NCI-H524 (cell line): ENCODE measurements at regions not wholly inside any gene's neighbourhood (a gene's known extent, or its start where the extent isn't known, plus 50 kb on each side); places are given as distances from the start of the nearest gene placed in this dataset.

ENCODE experiments used
- DNase-seq, 2 experiments: peaks; one replicate each; lab custom pipeline; 2025; lab: John Stamatoyannopoulos, UW

DNA sequence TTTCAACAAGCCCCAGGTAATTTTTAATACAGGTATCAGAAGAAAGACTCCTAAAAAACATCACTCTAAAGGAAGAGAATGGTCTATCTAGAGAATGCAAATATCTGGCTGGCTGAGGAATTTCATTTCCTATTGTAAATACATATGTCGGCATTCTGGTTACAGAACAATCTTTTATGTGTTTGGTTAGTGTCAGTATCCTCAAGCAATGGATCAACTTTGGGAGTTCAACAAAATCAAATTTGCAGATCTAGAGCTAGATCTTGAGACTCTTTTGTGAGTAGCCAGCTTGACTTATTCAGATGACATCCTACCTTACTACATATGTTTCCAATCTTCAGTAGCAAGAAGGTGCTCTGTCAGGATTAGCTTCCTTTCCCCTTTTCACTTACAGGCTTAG lies 145.1 kb downstream of the BTC start:
- no peak for DNase-seq

DNA sequence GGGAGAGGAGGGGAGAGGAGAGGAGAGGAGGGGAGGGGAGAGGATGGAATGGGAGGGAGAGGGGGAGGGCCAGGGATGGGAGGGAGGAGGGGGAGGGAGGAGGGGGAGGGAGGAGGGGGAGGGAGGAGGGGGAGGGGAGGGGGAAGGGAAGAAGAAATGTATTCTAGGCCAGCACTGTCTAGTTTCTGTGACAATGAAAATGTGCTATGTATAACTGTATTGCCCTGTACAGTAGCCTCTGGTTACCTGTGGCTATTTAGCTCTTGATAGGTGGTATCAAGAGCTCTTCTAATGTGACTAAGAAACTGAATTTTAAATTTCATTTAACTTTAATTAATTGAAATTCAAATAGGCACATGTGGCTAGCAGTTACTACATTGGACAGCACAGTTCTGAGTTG lies 143.1 kb downstream of the BTC start:
- DNase-seq, result no peak

DNA sequence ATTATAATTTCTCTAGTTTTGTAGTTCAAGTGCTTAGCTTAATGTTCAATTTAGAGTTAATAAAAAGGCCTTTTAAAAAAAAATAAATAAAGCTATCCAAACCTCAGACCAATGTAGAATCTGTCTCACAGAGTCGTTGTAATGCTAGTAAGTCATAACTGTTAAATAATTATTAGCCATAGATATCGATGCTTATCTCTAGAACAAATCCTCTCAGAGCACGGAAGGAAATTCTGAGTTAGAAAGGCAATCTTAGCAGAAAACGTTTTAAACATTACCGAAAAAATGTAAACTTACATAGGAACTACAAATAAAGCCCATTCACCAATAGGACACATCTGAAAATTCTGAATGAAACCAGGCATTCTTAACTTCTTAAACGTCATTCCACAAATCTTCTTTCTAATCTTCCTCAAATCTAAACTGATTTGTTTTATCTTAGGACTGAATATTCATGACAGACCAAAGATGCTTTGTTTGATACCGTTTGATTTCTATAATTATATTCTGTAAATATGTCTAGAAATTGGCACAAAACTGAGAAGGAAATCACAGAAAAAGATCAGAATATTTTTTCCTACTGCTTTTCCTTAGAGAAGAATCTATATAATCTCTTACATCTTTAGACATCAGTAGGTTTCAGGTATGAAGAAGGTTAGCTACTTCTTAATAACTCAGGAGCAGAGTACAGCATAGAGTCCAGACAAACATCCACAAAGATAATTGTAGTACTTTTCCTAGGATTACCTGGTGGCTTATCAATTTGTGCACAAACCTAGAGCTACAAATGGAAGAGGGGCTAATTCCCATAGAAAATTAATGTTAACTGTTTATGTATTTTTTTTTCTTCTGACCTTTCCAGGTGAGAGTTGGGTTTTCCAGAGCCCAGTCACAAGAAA lies 140.7 kb downstream of the BTC start:
- no peak for DNase-seq

DNA sequence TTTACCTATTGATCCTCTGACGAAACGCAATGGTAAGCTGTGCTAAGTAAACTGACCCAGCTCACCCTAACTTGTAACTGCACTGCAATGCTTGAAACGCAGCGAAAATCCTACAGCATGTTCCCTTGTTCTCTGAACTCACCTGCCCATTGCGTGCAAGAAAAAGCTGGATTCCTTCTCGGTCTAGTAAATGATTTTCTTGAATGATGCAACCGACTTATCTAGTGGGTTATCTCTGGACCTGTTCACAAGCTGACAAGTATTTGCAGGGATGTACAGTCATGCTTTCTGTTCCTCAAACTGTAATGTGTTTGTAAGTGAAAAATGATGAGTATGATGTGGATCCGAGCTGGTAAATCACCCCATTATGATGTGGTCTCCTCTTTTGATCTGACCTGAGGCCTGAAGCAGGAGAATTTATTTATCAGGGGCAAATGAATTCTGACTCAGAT lies 140.1 kb downstream of the BTC start:
- DNase-seq, result no peak

- DNase-seq, result no peak
Measured at GRCh38 chr4:74656596-74656995, 137.7 kb downstream of the BTC start.

DNA sequence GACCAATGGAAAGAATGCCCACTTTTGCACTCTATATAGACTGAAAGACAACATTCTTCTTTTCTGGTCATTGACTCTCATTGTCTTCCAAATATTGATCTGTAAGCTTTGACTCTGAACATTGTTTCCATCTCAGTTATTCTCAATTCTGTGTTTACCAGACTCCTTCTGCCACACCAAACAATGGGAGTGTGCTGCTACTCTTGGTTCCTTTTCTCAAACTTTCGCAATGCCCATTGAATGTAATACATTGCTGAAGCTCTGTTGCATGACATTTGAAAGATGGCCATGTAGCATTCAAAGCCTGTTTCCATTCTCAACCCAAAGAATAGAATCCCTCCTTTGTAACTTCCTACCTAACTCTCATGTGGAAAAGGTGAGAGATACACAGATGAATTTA lies 136.2 kb downstream of the BTC start:
- no peak for DNase-seq

DNA sequence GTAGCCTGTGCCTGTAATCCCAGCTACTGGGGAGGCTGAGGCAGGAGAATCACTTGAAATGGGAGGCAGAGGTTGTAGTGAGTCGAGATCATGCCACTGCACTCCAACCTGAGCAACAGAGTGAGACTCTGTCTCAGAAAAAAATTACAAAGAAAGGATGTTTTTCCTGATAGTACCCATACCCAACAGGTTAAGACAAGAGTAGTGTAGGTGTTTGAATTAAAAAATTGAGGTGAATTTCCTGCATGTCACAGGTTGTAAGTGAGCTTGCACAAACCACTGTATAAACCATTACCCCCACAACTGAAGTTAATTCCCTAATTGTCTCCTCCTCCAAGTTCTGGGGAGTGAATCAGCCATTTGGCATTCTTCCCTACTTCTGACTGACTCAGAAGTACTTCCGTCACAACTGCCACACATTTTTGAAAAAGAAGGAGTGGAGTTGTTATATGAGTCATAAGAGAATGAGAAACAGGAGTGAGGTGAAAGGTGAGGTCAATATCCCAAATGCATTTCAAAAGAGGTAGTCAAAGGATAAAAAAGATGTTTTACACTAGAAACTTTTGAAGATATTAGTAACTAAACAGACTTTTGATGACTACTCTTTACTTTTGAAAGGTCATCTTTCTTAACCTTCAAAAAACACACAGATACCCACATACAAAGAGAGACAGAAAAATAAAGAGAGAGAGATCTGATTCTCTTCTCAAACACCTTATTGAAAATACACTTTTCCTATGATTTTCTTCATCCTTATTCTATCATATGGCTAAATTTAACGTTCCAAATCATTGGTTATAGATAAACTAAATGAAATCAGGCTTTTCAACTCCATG lies 134.5 kb downstream of the BTC start:
- no peak for DNase-seq

- no peak for DNase-seq
Measured at GRCh38 chr4:74660866-74661265, 133.5 kb downstream of the BTC start.

- no peak for DNase-seq
Measured at GRCh38 chr4:74661427-74662201, 132.7 kb downstream of the BTC start.

DNA sequence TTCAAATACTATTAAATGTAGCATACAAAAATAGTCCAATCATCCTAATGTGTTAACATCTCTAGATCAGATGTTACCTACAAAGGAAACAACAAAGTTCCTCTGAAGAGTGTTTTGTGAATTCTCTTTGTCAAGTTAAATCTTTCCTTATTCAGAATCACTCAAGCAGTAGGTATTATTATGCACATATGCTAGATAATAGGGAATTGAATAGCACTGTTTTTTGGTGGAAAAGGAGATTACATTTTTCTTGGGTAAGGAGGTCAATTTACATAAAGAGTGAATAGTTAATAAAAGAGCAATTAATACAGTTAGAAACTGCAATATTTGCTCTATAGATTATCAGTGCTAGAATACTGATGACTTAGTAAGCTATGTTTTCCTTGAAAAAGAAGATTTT lies 130.7 kb downstream of the BTC start:
- DNase-seq, result no peak

- DNase-seq, result no peak
Measured at GRCh38 chr4:74665346-74665745, 129.0 kb downstream of the BTC start.

DNA sequence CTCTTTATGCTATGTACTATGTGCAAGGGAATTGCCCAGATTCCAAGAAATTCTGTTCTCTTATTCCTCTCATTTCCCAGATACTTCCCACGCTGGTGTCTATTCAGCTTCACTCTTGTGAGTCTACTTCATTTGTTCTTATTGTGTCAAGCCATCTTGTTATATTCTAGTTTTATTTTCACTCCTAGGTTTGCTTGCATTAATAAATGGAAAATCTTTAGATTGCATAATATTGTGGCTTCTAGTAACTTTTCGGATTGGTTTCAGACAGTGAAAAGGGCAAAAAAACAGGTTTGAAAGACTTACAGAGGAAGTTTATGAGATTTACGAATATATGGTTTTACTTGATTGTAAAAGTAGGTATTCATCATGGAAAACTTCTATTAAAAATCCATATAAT lies 128.4 kb downstream of the BTC start:
- DNase-seq, result no peak

DNA sequence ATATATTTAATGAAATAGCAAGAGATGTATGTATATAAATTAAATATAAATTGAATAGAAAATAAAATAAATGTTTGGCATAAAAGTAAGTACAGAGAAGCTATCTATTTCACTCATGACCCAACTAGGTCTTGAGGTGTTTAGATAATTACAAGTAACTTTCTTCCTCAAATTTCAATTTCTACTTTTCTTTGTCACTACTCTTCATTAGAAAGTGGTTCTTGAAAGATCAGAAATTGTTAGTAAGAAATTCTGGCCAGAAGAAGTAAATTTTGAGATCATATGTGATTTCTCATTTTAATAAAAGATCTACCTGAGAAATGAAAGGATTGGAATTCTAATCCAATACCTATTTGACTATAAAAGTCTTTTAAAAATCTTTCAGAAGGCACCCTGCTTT lies 126.9 kb downstream of the BTC start:
- DNase-seq, result no peak

- DNase-seq, result no peak
Measured at GRCh38 chr4:74667944-74668343, 126.4 kb downstream of the BTC start.

- no peak for DNase-seq
Measured at GRCh38 chr4:74669702-74670101, 124.6 kb downstream of the BTC start.

DNA sequence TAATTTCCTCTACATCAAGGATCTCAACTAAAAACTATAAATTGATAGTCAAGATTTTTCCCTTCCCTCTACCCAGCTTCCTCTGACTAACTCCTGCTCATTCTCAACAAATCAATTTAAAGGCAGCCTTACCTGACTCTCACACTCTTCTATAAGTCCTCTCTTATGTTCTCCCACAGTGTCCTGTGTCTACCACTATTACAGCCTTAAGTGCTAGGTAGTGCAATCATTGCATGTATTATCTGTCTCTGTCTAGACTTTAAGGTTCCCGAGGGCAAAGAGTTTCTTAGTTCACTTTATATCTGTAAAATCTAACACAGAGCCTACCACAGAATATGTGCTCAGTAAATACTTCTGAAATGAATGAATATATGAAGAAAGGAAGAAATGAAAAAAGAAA lies 123.7 kb downstream of the BTC start:
- DNase-seq, result no peak

DNA sequence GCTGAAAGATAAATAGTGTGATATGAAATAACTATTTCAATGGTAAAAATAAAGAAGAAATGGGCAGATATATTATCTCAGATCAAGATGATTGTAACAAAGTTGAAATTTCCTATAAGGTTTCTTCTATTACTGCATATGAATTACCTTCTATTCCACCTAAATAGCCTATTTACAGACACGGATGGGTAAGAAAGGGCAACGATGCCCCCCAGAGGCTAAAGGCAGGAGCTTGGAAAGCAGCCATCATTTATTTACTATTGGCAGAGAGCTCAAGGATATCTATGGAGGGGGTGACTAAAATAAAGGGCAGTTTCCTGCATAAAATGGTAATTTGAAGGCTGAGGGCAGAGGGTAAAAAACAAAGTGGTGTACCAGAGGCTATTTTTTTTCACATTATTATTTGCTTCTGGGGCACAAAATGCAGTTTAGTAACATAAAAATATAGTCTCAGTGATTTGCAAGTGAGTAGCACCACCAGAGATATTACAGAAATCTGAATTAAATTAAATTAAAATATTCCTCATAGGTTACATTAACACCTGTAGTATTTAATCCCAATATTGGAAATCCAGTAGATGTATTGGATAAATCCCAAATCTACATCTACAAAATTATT lies 123.1 kb downstream of the BTC start:
- DNase-seq, result peak; percentile 11 to 42

DNA sequence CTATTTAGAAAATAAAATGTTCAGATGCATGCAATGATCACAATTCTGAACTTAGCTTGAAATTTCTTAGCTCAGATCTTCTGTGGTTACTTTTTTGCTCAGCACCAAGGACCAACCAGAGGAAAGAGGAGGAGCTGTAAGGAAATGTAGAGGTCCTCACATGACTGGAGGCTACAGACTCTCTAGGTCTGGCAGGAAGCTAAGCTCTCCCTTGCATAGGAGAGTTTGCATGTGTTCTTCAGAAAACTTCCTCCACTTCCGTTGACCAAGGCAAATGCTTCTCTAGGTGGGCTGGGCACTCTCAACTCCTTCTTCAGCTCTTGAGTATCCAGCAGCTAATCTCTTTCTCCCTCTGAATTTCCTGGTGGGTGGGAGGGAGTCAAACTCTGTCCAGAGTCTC lies 119.6 kb downstream of the BTC start:
- DNase-seq, result no peak

GRCh38 chr4:74675673-74676279 lies 118.5 kb downstream of the BTC start:
- peak in 1 of 2 experiments; percentile 42 for DNase-seq

DNA sequence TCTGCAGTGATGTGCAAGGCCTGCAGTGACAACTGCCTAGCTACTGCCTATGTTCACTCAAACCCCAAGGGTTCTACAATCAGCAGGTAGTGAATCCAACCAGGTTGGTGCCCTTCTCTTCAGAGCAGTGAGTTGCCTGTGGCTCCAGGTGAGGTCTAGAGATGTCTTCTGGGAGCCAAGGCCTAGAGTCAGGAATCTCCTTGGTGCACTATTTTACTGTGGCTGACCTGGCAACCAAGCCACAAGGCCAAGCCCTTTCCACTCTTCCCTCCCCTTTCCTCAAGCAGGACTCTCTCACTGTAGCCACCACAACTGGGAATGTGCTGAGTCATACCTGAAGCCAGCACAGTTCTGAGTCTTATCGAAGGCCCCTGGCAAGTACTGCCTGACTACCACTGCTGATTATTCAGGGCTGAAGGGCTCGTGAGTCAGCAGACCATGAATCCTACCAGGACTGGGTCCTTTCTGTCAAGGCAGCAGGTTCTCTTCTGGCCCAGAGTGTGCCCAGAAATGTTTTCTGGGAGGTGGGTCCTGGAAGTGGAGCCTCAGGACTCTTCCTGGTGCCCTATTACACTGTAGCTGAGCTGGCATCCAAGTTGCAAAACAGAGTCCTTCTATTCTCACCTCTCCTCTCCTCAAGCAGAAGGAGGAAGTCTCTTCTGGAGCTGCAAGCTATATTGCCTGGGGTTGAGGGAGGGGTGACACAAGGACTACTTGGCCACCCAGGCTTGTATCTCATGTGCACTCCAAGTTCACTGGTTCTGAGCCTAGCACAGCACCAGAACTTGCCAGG lies 111.6 kb downstream of the BTC start:
- DNase-seq, result no peak

GRCh38 chr4:74692972-74693371 lies 101.4 kb downstream of the BTC start:
- DNase-seq, result no peak
